OCI-LY3 (cell line): ENCODE measurements at regions not wholly inside any gene's neighbourhood (a gene's known extent, or its start where the extent isn't known, plus 50 kb on each side); places are given as distances from the start of the nearest gene placed in this dataset.

Source experiments
- H2AFZ ChIP-seq: fragments of 200-600, 300-600 bp; shearing (Covaris generic); 2 replicates; pipeline ENCODE4 v1.6.0; 2014; ENCODE audit warnings: antibody characterized with exemption, low read depth, low read length
- H3K27ac ChIP-seq: fragments of 200-600, 300-600 bp; sonication (generic); 2 replicates; pipeline ENCODE4 v1.5.1; 2014; ENCODE audit warnings: mild to moderate bottlenecking, low read length, moderate library complexity, mixed read lengths
- H3K27me3 ChIP-seq: fragments of 200-600, 300-600 bp; sonication (generic); 2 replicates; pipeline ENCODE4 v1.6.1; 2014; ENCODE audit warnings: low read depth, low read length, mixed read lengths
- H3K36me3 ChIP-seq: fragments of 200-600, 300-600 bp; sonication (generic); replicated peaks from 2 replicates; pipeline ENCODE3; 2014; ENCODE audit warnings: low read depth, low read length, mixed read lengths
- H3K4me1 ChIP-seq: fragments of 300-600, 200-600 bp; sonication (generic); 2 replicates; pipeline ENCODE4 v1.6.1; 2014; ENCODE audit warnings: low read length, mixed read lengths
- H3K4me2 ChIP-seq: fragments of 200-600, 300-600 bp; sonication (generic); 2 replicates; pipeline ENCODE4 v1.6.1; 2014; ENCODE audit warnings: low read length, mixed read lengths
- H3K4me3 ChIP-seq: fragments of 300-600, 200-600 bp; sonication (generic); 2 replicates; pipeline ENCODE4 v1.5.1; 2014; ENCODE audit warnings: antibody characterized with exemption, mild to moderate bottlenecking, low read length, moderate library complexity
- H3K79me2 ChIP-seq: fragments of 300-600, 200-600 bp; shearing (Covaris generic); 2 replicates; pipeline ENCODE4 v1.6.1; 2014; ENCODE audit warnings: mild to moderate bottlenecking, low read length, mixed read lengths
- H3K9ac ChIP-seq: fragments of 300-600, 200-600 bp; shearing (Covaris generic); 2 replicates; pipeline ENCODE4 v1.6.0; 2014; ENCODE audit warnings: mild to moderate bottlenecking, low read length, moderate library complexity
- H3K9me3 ChIP-seq: fragments of 200-600, 300-600 bp; shearing (Covaris generic); 2 replicates; pipeline ENCODE4 v1.6.1; 2014; ENCODE audit warnings: low read length, mixed read lengths; ENCODE audit not compliant: insufficient read depth
- H4K20me1 ChIP-seq: fragments of 200-600, 300-600 bp; sonication (generic); 2 replicates; pipeline ENCODE4 v1.6.1; 2016; ENCODE audit warnings: low read length, mixed read lengths; ENCODE audit not compliant: insufficient read depth
- CTCF ChIP-seq: fragments of 200-600, 300-600 bp; sonication (generic); IDR thresholded peaks from 2 replicates; pipeline ENCODE4 v1.5.1; 2014; ENCODE audit warnings: antibody characterized with exemption, low read length, low read depth
- EZH2phosphoT487 ChIP-seq: fragments of 200-600 bp; shearing (Covaris generic); IDR thresholded peaks from 2 replicates; pipeline ENCODE4 v1.6.1; 2018; ENCODE audit warnings: antibody characterized with exemption, mixed run types, low read depth

- Histone ChIP-seq H3K4me2 (no peak overlapping the region), H3K9me3 (no peaks in the 10 kb centered on the region), H3K36me3 (no peaks in the 10 kb centered on the region), H4K20me1 (no peaks in the 10 kb centered on the region), H3K79me2 (no peaks in the 10 kb centered on the region), H3K27ac (no peak overlapping the region), H3K4me1 (no peaks in the 10 kb centered on the region), H3K9ac (no peak overlapping the region), H3K27me3 (no peaks in the 10 kb centered on the region), H3K4me3 (no peak overlapping the region), H2AFZ (no peak overlapping the region)
- TF ChIP-seq EZH2phosphoT487 = no peak
- no peak for TF ChIP-seq CTCF
Observed at GRCh38 chr4:1465173-1466033, 59.2 kb upstream of the NKX1-1 start.

DNA sequence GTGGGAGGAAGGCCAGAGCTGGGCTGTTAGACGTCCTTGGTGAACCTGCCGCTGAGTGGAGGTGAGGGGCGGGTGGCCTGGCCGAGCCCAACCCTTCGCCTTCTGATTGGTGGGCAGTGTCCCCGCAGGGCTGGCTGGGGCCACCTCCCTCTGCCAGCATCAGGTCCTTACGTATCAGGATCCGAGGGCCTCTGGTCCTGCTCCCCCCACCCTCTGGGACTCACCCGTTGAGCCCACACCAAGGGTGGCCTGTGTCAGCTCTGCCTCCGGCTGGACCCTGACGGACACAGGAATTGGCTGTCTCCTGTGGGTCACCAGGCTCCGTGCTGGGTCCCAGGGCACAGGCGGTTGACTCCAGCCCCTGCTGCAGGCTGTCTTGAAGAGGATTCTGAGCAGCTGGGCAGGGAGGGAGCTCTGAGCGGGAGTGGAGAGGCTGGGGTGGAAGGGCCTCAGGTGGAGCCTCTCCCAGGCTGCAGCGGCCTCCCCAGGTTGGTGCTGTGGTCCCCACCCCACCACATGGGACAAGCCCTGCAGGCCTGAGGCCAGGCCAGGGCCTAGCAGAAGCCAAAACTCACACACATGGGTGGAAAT, 58.4 kb upstream of the NKX1-1 start:
- no peaks in the 10 kb centered on the region for H3K9me3 ChIP-seq
- no peak overlapping the region for H3K4me3 ChIP-seq
- no peak overlapping the region for H3K9ac ChIP-seq
- no peak for TF ChIP-seq EZH2phosphoT487
- TF ChIP-seq CTCF = no peak
- no peak overlapping the region for H3K27ac ChIP-seq
- H3K36me3 ChIP-seq = no peaks in the 10 kb centered on the region
- no peaks in the 10 kb centered on the region for H4K20me1 ChIP-seq
- no peaks in the 10 kb centered on the region for H3K27me3 ChIP-seq
- no peak overlapping the region for H2AFZ ChIP-seq
- no peak overlapping the region for H3K4me2 ChIP-seq
- no peaks in the 10 kb centered on the region for H3K79me2 ChIP-seq
- no peaks in the 10 kb centered on the region for H3K4me1 ChIP-seq

GRCh38 chr4:1463927-1464540, 57.8 kb upstream of the NKX1-1 start:
- H3K27ac ChIP-seq = no peak overlapping the region
- no peaks in the 10 kb centered on the region for H3K4me1 ChIP-seq
- H3K4me3 ChIP-seq = no peak overlapping the region
- H3K79me2 ChIP-seq = no peaks in the 10 kb centered on the region
- no peaks in the 10 kb centered on the region for H4K20me1 ChIP-seq
- H3K9ac ChIP-seq = no peak overlapping the region
- H3K9me3 ChIP-seq = no peaks in the 10 kb centered on the region
- H2AFZ ChIP-seq = no peak overlapping the region
- H3K27me3 ChIP-seq = no peaks in the 10 kb centered on the region
- no peak overlapping the region for H3K4me2 ChIP-seq
- TF ChIP-seq CTCF = no peak
- TF ChIP-seq EZH2phosphoT487 = no peak
- no peaks in the 10 kb centered on the region for H3K36me3 ChIP-seq
